ENCODE measurements at regions not wholly inside any gene's neighbourhood (a gene's known extent, or its start where the extent isn't known, plus 50 kb on each side); places are given as distances from the start of the nearest gene placed in this dataset.

DNA sequence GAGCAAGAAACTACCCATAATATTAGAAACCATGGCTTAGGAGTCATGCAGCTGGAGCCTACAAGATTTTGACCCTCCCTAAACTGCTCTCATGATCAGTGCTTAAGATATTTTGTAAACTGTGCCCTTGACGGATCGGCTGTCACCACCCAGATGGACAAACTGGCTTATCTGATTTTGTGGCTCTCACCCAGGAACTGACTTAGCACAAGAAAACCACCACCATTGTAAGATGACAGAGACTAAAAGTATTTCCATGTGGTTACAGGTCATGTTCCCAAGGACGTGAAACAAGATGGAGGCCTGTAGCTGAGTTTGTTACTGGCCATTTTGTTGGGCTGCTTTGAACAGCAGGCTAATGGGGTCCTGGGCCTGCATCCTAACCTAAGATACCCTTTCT is 940.9 kb downstream of the OTOL1 start:
- no peak for DNase-seq (ENCODE audit: low read depth, low spot score)
- Histone ChIP-seq H3K9me3 (replicated peaks; ENCODE audit: control insufficient read depth, insufficient read depth, low read length) (no peaks in the 10 kb centered on the region), H2AFZ (ENCODE audit: control insufficient read depth, low read depth, low read length) (no peak overlapping the region), H3K9ac (ENCODE audit: control insufficient read depth, insufficient read depth, low read length) (no peak overlapping the region), H3K36me3 (ENCODE audit: control insufficient read depth in 2 of 2, insufficient read depth in 2 of 2, low read length in 1 of 2) (no peaks in the 10 kb centered on the region), H3K4me2 (ENCODE audit: control insufficient read depth, insufficient read depth) (no peak overlapping the region), H4K20me1 (ENCODE audit: control insufficient read depth, insufficient read depth) (no peaks in the 10 kb centered on the region), H3K4me1 (ENCODE audit: control insufficient read depth, insufficient read depth, low read length) (no peaks in the 10 kb centered on the region), H3K4me3 (no peak overlapping the region), H3K27me3 (replicated peaks in 1 of 2; ENCODE audit: control insufficient read depth in 2 of 2, insufficient read depth in 2 of 2, low read length in 1 of 2) (no peaks in the 10 kb centered on the region), H3K27ac (ENCODE audit: control insufficient read depth, insufficient read depth) (no peak overlapping the region), H3K79me2 (ENCODE audit: control insufficient read depth, insufficient read depth, low read length) (no peaks in the 10 kb centered on the region)
- intact Hi-C loops (cut with micrococcal nuclease; ENCODE audit: unreplicated experiment): no loop called here
- FAIRE-seq: no peak
- ATAC-seq: no peak
- ChIA-PET RAD21 (ENCODE audit: unreplicated experiment) (no interaction called here), CTCF (no interaction called here), POLR2A (no interaction called here), SMC1A (ENCODE audit: uncharacterized antibody, unreplicated experiment) (no interaction called here)
- 22% methylated on average over 3 of the region's 3 CpGs for WGBS (ENCODE audit: insufficient coverage, insufficient replicate concordance, low lambda C conversion rate, missing lambda C conversion rate)
- BruUV-seq (replicated peaks): no TSS peak
- in situ Hi-C loops (cut with MboI): no loop called here
- TF ChIP-seq NFIC (IDR thresholded peaks at IDR 0.05; ENCODE audit: low read depth, low read length) (no peak), GABPA (IDR thresholded peaks at IDR 0.05; ENCODE audit: low read depth) (no peak), BACH1 (IDR thresholded peaks at IDR 0.05; ENCODE audit: borderline replicate concordance) (no peak), EP300 (IDR thresholded peaks at IDR 0.05; ENCODE audit: borderline replicate concordance in 1 of 2, control insufficient read depth in 1 of 2, low read depth in 2 of 2, low read length in 2 of 2) (no peak), NFYB (IDR thresholded peaks at IDR 0.05; ENCODE audit: insufficient read depth, low read depth, low read length) (no peak), EZH2 (IDR thresholded peaks at IDR 0.05; ENCODE audit: borderline replicate concordance, control insufficient read depth, low read depth, low read length) (no peak), TCF12 (IDR thresholded peaks at IDR 0.05; ENCODE audit: low read depth, low read length) (no peak), DPF2 (IDR thresholded peaks at IDR 0.05) (no peak), ZNF384 (IDR thresholded peaks at IDR 0.05; ENCODE audit: borderline replicate concordance, low read depth, low read length) (no peak), BMI1 (IDR thresholded peaks at IDR 0.05; ENCODE audit: borderline replicate concordance) (no peak), STAT1 (conservative IDR thresholded peaks at IDR 0.05) (no peak), JUND (IDR thresholded peaks at IDR 0.05; ENCODE audit: low read depth, low read length) (no peak), CBX3 (IDR thresholded peaks at IDR 0.05; ENCODE audit: borderline replicate concordance, low read depth) (no peak)
- TF ChIP-seq, protein P1, sequence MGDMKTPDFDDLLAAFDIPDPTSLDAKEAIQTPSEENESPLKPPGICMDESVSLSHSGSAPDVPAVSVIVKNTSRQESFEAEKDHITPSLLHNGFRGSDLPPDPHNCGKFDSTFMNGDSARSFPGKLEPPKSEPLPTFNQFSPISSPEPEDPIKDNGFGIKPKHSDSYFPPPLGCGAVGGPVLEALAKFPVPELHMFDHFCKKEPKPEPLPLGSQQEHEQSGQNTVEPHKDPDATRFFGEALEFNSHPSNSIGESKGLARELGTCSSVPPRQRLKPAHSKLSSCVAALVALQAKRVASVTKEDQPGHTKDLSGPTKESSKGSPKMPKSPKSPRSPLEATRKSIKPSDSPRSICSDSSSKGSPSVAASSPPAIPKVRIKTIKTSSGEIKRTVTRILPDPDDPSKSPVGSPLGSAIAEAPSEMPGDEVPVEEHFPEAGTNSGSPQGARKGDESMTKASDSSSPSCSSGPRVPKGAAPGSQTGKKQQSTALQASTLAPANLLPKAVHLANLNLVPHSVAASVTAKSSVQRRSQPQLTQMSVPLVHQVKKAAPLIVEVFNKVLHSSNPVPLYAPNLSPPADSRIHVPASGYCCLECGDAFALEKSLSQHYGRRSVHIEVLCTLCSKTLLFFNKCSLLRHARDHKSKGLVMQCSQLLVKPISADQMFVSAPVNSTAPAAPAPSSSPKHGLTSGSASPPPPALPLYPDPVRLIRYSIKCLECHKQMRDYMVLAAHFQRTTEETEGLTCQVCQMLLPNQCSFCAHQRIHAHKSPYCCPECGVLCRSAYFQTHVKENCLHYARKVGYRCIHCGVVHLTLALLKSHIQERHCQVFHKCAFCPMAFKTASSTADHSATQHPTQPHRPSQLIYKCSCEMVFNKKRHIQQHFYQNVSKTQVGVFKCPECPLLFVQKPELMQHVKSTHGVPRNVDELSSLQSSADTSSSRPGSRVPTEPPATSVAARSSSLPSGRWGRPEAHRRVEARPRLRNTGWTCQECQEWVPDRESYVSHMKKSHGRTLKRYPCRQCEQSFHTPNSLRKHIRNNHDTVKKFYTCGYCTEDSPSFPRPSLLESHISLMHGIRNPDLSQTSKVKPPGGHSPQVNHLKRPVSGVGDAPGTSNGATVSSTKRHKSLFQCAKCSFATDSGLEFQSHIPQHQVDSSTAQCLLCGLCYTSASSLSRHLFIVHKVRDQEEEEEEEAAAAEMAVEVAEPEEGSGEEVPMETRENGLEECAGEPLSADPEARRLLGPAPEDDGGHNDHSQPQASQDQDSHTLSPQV (IDR thresholded peaks at IDR 0.05): no peak
- TF ChIP-seq, protein P2, sequence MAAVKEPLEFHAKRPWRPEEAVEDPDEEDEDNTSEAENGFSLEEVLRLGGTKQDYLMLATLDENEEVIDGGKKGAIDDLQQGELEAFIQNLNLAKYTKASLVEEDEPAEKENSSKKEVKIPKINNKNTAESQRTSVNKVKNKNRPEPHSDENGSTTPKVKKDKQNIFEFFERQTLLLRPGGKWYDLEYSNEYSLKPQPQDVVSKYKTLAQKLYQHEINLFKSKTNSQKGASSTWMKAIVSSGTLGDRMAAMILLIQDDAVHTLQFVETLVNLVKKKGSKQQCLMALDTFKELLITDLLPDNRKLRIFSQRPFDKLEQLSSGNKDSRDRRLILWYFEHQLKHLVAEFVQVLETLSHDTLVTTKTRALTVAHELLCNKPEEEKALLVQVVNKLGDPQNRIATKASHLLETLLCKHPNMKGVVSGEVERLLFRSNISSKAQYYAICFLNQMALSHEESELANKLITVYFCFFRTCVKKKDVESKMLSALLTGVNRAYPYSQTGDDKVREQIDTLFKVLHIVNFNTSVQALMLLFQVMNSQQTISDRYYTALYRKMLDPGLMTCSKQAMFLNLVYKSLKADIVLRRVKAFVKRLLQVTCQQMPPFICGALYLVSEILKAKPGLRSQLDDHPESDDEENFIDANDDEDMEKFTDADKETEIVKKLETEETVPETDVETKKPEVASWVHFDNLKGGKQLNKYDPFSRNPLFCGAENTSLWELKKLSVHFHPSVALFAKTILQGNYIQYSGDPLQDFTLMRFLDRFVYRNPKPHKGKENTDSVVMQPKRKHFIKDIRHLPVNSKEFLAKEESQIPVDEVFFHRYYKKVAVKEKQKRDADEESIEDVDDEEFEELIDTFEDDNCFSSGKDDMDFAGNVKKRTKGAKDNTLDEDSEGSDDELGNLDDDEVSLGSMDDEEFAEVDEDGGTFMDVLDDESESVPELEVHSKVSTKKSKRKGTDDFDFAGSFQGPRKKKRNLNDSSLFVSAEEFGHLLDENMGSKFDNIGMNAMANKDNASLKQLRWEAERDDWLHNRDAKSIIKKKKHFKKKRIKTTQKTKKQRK (IDR thresholded peaks at IDR 0.05; ENCODE audit: low read depth, low read length): no peak
- TF ChIP-seq, protein P3, sequence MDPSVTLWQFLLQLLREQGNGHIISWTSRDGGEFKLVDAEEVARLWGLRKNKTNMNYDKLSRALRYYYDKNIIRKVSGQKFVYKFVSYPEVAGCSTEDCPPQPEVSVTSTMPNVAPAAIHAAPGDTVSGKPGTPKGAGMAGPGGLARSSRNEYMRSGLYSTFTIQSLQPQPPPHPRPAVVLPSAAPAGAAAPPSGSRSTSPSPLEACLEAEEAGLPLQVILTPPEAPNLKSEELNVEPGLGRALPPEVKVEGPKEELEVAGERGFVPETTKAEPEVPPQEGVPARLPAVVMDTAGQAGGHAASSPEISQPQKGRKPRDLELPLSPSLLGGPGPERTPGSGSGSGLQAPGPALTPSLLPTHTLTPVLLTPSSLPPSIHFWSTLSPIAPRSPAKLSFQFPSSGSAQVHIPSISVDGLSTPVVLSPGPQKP (IDR thresholded peaks at IDR 0.05; ENCODE audit: low read depth, low read length): no peak
